Fibroblast of lung (primary cell): ENCODE measurements at regions not wholly inside any gene's neighbourhood (a gene's known extent, or its start where the extent isn't known, plus 50 kb on each side); places are given as distances from the start of the nearest gene placed in this dataset.
A peak's percentile ranks its signal among the peaks of the same experiment; 100 is the strongest.

Experiments used
- DNase-seq, 2 donors: peaks; one replicate each; pipeline versions ENCODE4 v3.0.0 to v3.0.0-alpha.2; 2010; ENCODE audit warnings: low read depth in 2 of 2
- H2AFZ ChIP-seq: 2 replicates; pipeline ENCODE4 v1.5.1; 2012; ENCODE audit warnings: low read length, control low read depth, inconsistent platforms
- H3K27ac ChIP-seq: 2 replicates; pipeline ENCODE4 v1.5.1; 2011; ENCODE audit warnings: low read length, control low read depth; ENCODE audit not compliant: insufficient read depth
- H3K27me3 ChIP-seq: 2 replicates; pipeline ENCODE4 v1.5.1; 2011; ENCODE audit warnings: mild to moderate bottlenecking, low read length; ENCODE audit not compliant: control insufficient read depth, insufficient read depth
- H3K36me3 ChIP-seq: 2 replicates; pipeline ENCODE4 v1.5.1; 2011; ENCODE audit warnings: low read length; ENCODE audit not compliant: control insufficient read depth, insufficient read depth
- H3K4me1 ChIP-seq: 2 replicates; pipeline ENCODE4 v1.5.1; 2011; ENCODE audit warnings: low read length; ENCODE audit not compliant: control insufficient read depth, insufficient read depth; ENCODE audit errors: extremely low read depth
- H3K4me2 ChIP-seq: 2 replicates; pipeline ENCODE4 v1.5.1; 2011; ENCODE audit warnings: low read length, control low read depth; ENCODE audit not compliant: insufficient read depth; ENCODE audit errors: extremely low read depth
- H3K4me3 ChIP-seq, 4 experiments: fragments of 200-600 bp in 1 of 4; sonication (generic) in 1 of 4; replicated peaks in 1 of 4; 2 replicates each; pipeline ENCODE4 v1.5.1; 2011 to 2016; ENCODE audit warnings: low read length in 4 of 4, low read depth in 3 of 4, mild to moderate bottlenecking in 3 of 4, control low read depth in 2 of 4, inconsistent platforms in 1 of 4, mixed read lengths in 1 of 4; ENCODE audit not compliant: insufficient read depth in 1 of 4; ENCODE audit errors: control extremely low read depth in 1 of 4
- H3K79me2 ChIP-seq: 2 replicates; pipeline ENCODE4 v1.5.1; 2012; ENCODE audit warnings: mild to moderate bottlenecking, low read length, inconsistent platforms; ENCODE audit not compliant: control insufficient read depth, insufficient read depth
- H3K9ac ChIP-seq: 2 replicates; pipeline ENCODE4 v1.5.1; 2011; ENCODE audit warnings: mild to moderate bottlenecking, low read length, control low read depth; ENCODE audit not compliant: insufficient read depth
- H3K9me3 ChIP-seq: 2 replicates; pipeline ENCODE4 v1.5.1; 2012; ENCODE audit warnings: low read depth, low read length; ENCODE audit not compliant: control insufficient read depth, insufficient read depth
- H4K20me1 ChIP-seq: 2 replicates; pipeline ENCODE4 v1.5.1; 2011; ENCODE audit warnings: low read length; ENCODE audit not compliant: control insufficient read depth, insufficient read depth; ENCODE audit errors: extremely low read depth
- EZH2 ChIP-seq: IDR thresholded peaks from 2 replicates; pipeline ENCODE4 v1.5.1; 2012; ENCODE audit warnings: low read length, control low read depth, mild to moderate bottlenecking; ENCODE audit errors: missing control alignments
- TF ChIP-seq, protein P1 (sequence below), 2 donors: IDR thresholded peaks in 1 of 2; conservative IDR thresholded peaks in 1 of 2; 1 replicate in 1 of 2; 2 replicates in 1 of 2; pipeline ENCODE4 v1.5.1; 2011 to 2012; ENCODE audit warnings: low read length in 2 of 2, control low read depth in 1 of 2, inconsistent platforms in 1 of 2, low read depth in 1 of 2, mild to moderate bottlenecking in 1 of 2

DNA sequence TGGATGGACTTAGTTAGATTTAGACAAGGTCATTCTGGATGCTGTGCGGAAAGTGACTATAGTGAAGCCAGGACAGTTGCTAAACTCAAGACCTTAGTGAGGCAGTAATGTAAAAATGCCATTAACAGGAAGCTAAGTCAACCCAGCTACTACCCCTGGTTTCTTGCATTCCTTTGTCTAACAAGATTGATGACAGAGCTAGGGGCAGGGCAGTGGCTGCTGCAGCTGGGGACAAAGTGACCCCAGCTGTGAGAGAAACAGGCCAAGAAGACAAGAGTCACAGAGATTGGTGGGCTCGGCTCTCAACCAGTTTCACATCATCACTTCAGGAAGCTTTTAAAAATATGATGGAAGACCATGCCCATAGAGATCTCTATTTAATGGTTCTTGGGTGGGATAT, 110.4 kb upstream of the POU2AF2 start:
- Histone ChIP-seq H3K4me2 (no peak overlapping the region), H3K27ac (no peak overlapping the region), H2AFZ (no peak overlapping the region), H3K79me2 (no peaks in the 10 kb centered on the region), H3K36me3 (no peaks in the 10 kb centered on the region), H4K20me1 (no peaks in the 10 kb centered on the region), H3K9me3 (no peaks in the 10 kb centered on the region), H3K4me3 (no peak overlapping the region), H3K4me1 (no peaks in the 10 kb centered on the region), H3K27me3 (no peaks in the 10 kb centered on the region), H3K9ac (no peak overlapping the region)
- no peak for TF ChIP-seq EZH2
- TF ChIP-seq, protein P1, sequence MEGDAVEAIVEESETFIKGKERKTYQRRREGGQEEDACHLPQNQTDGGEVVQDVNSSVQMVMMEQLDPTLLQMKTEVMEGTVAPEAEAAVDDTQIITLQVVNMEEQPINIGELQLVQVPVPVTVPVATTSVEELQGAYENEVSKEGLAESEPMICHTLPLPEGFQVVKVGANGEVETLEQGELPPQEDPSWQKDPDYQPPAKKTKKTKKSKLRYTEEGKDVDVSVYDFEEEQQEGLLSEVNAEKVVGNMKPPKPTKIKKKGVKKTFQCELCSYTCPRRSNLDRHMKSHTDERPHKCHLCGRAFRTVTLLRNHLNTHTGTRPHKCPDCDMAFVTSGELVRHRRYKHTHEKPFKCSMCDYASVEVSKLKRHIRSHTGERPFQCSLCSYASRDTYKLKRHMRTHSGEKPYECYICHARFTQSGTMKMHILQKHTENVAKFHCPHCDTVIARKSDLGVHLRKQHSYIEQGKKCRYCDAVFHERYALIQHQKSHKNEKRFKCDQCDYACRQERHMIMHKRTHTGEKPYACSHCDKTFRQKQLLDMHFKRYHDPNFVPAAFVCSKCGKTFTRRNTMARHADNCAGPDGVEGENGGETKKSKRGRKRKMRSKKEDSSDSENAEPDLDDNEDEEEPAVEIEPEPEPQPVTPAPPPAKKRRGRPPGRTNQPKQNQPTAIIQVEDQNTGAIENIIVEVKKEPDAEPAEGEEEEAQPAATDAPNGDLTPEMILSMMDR (conservative IDR thresholded peaks at IDR 0.05 in 1 of 2, IDR thresholded peaks at IDR 0.05 in 1 of 2; ENCODE audit: low read depth in 1 of 2, low read length in 2 of 2): no peak
- peak in 1 of 2 donors; percentile 1 for DNase-seq

DNA sequence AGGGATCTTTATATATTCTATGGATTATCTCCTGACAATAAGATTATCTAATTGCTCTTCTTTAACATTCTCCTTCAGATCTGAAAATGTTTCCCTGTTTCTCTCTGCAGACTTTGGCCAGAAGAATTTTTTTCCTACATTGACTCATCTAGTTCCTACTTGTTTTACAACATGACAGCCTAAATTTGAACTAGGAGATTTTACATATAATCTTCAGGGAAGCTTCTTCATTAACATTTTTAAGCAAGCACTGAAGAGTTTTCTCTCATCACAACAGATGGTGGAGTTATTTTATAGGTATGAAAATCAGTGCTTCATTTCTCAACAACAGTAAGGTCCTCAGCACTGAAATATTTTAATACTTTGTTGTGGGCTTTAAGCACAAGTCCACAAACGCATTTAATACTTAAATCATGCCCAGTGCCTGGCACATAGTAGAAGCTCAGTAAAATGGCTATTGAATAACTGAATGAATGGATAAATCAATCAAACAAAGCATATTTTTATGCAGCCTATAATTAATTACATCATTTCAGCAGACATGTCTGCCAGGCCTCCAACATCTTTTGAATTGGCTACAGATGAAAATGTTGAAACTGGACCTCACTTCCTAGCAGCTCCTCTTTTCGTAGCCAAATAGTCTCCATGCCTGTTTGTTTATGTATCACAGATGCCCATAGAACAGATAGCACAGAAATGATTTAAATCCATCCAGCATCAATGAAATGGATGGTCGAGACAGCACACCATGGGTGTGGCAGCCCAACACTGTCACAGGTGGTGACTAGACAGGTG, 117.3 kb upstream of the POU2AF2 start:
- TF ChIP-seq, protein P1 (conservative IDR thresholded peaks at IDR 0.05 in 1 of 2, IDR thresholded peaks at IDR 0.05 in 1 of 2; ENCODE audit: low read depth in 1 of 2, low read length in 2 of 2): no peak
- no peak for TF ChIP-seq EZH2
- Histone ChIP-seq H3K27me3 (no peaks in the 10 kb centered on the region), H3K4me1 (no peaks in the 10 kb centered on the region), H3K79me2 (no peaks in the 10 kb centered on the region), H3K27ac (no peak overlapping the region), H4K20me1 (no peaks in the 10 kb centered on the region), H3K9ac (no peak overlapping the region), H3K4me3 (no peak overlapping the region), H3K4me2 (no peak overlapping the region), H2AFZ (no peak overlapping the region), H3K36me3 (no peaks in the 10 kb centered on the region), H3K9me3 (no peaks in the 10 kb centered on the region)
- DNase-seq: no peak

DNA sequence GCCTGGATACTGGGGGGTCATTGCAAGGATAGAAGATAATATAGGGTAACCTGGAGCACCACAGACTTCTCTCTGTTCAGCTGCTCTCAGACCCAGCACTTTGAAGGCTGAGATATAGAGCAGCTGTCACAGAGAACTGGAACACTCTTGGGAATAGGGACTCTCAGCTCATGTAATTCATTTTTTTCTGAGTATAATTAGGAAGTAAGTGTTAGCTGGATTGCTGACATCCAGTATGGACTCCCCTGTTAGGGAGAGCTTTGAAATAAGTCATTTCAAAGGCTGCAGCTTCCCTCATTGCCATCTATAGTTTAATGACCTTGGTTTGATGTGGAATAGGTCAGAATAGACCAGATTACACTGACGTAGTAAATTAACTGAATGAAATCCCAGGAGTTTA, 120.8 kb upstream of the POU2AF2 start:
- no peaks in the 10 kb centered on the region for H3K36me3 ChIP-seq
- no peaks in the 10 kb centered on the region for H3K27me3 ChIP-seq
- no peak overlapping the region for H2AFZ ChIP-seq
- H3K9ac ChIP-seq: no peak overlapping the region
- no peak overlapping the region for H3K4me2 ChIP-seq
- no peak overlapping the region for H3K4me3 ChIP-seq
- H3K9me3 ChIP-seq: no peaks in the 10 kb centered on the region
- H3K4me1 ChIP-seq: no peaks in the 10 kb centered on the region
- no peak overlapping the region for H3K27ac ChIP-seq
- H3K79me2 ChIP-seq: no peaks in the 10 kb centered on the region
- TF ChIP-seq, protein P1 (conservative IDR thresholded peaks at IDR 0.05 in 1 of 2, IDR thresholded peaks at IDR 0.05 in 1 of 2; ENCODE audit: low read depth in 1 of 2, low read length in 2 of 2): no peak
- no peak for TF ChIP-seq EZH2
- DNase-seq: no peak
- H4K20me1 ChIP-seq: no peaks in the 10 kb centered on the region
